ENCODE measurements at regions not wholly inside any gene's neighbourhood (a gene's known extent, or its start where the extent isn't known, plus 50 kb on each side); places are given as distances from the start of the nearest gene placed in this dataset.

DNA sequence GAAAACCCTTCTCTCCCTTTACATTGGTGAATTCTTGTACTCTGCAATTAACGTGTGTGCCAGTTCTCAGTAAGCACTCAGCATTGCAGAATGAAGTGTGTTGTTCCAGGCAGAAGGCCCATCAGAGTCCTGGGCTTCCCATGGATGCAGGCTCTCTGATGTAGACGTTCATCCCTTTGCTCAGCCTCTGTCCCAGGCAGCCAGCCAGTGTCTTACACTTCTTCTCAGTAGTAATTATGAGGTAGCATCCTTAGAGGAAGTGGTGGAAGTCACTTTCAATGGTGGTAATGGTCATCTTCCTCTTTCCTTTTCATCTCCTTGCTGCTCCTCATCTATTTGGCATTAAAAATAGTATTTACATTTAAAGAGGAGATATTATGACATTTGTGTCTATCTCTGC lies 66.7 kb upstream of the FYN start:
- DNase-seq (ENCODE audit: extremely low read depth, low read depth) = no peak
- TF ChIP-seq, protein P1, sequence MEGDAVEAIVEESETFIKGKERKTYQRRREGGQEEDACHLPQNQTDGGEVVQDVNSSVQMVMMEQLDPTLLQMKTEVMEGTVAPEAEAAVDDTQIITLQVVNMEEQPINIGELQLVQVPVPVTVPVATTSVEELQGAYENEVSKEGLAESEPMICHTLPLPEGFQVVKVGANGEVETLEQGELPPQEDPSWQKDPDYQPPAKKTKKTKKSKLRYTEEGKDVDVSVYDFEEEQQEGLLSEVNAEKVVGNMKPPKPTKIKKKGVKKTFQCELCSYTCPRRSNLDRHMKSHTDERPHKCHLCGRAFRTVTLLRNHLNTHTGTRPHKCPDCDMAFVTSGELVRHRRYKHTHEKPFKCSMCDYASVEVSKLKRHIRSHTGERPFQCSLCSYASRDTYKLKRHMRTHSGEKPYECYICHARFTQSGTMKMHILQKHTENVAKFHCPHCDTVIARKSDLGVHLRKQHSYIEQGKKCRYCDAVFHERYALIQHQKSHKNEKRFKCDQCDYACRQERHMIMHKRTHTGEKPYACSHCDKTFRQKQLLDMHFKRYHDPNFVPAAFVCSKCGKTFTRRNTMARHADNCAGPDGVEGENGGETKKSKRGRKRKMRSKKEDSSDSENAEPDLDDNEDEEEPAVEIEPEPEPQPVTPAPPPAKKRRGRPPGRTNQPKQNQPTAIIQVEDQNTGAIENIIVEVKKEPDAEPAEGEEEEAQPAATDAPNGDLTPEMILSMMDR (IDR thresholded peaks at IDR 0.05; ENCODE audit: low read depth, low read length, missing control alignments) = no peak
- H3K4me3 ChIP-seq (replicated peaks; ENCODE audit: low read depth, low read length) = no peak overlapping the region

DNA sequence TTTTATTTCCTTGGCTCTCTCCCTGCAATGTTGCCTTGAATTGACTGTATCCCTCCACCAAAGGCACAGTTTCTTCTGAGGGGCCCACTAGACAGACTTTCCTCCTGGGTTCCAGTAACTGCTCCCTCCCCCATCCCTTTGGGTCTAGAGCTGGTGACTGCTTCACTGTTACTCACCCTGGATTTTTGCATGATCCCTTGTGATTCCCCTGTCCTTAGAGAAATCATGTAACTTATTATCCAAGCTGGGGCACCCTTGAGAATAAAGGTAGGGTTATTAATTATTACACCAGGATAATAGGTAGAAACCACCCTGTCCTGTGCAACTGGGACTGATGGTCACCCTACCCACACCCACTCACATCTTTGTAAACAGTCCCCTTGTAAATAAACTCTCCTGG lies 67.5 kb upstream of the FYN start:
- no peak overlapping the region for H3K4me3 ChIP-seq (replicated peaks; ENCODE audit: low read depth, low read length)
- TF ChIP-seq, protein P1 (IDR thresholded peaks at IDR 0.05; ENCODE audit: low read depth, low read length, missing control alignments) = no peak
- DNase-seq (ENCODE audit: extremely low read depth, low read depth) = no peak

DNA sequence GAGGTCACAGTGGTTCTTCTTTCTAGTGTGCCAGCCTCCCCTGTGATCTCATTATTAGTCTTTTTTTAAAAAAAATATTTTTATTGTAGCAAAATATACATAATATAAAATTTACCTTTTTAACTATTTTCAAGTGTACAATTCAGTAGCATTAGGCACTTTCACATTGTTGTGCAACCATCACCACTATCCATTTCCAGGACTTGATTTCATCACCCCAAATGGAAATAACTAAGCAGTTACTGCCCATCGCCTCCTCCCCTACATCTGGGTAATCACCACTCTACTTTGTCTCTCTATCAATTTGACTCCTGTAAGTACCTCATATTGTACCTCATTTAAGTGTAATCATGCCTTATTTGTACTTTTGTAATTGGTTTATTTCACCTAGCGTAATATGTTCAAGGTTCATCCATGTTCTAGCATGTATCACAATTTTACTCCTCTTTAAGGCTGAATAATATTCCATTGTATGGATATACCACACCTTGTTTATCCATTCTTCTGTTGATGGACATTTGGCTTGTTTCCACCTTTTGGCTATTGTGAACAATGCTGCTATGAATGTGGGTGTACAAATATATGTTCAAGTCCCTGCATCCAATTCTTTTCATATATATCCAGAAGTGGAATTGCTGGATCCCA lies 68.6 kb upstream of the FYN start:
- TF ChIP-seq, protein P1 (IDR thresholded peaks at IDR 0.05; ENCODE audit: low read depth, low read length, missing control alignments) = no peak
- no peak for DNase-seq (ENCODE audit: extremely low read depth, low read depth)
- H3K4me3 ChIP-seq (replicated peaks; ENCODE audit: low read depth, low read length) = no peak overlapping the region

DNA sequence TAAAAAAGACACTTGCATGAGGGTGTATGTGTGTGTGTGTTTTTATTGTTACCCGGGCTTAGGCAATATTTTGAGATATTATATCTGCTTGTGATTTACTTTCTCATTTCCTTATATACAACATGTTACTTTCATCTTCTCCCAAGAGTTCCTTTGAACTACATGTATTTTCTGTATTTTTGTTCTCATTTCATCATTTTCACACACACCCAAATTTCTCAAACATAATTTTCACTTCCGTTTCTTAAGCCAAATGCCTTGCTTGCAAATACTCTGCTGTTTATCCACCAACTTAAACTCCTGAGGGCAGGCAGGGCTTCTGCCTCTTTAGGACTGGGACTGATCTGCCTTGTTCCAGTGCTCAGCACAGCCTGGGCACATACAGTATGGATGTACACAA lies 69.3 kb upstream of the FYN start:
- TF ChIP-seq, protein P1 (IDR thresholded peaks at IDR 0.05; ENCODE audit: low read depth, low read length, missing control alignments) = no peak
- DNase-seq (ENCODE audit: extremely low read depth, low read depth) = no peak
- no peak overlapping the region for H3K4me3 ChIP-seq (replicated peaks; ENCODE audit: low read depth, low read length)

DNA sequence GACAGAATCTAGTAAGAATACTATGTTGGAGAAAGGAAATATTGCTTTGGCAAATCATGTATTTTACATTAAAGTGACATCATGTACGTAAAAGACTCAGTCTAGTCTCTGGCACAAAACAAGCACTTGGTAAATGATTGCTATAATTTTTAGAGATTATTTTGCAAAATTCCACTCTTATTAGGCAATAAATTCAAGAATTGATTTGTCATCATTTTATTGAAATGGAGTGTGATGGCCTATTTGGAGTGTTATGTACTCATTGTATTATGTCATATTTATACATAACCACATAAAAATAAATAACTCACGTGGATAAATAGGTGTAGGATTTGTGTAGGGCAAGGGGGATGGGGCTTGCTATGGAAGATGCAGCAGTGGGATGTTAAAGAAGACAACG lies 70.0 kb upstream of the FYN start:
- no peak for DNase-seq (ENCODE audit: extremely low read depth, low read depth)
- H3K4me3 ChIP-seq (replicated peaks; ENCODE audit: low read depth, low read length) = no peak overlapping the region
- TF ChIP-seq, protein P1 (IDR thresholded peaks at IDR 0.05; ENCODE audit: low read depth, low read length, missing control alignments) = no peak

DNA sequence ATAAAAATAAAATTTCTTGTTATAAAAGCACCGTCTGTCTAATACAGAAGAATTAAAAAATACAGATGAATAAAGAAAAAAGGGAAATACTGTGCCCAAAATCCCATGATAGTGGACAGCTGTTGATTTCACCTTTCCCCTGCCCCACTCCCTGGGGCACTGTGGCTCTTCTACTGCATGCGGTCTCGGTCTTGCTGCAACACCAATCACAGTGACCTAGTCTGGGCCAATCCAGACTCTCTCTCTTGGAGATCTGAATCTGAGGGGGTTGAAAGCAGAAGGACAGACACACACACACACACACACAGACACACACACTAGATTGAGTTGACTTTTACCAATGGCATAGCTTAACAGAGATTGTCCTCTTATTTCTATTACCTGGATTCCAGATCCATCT lies 70.5 kb upstream of the FYN start:
- DNase-seq (ENCODE audit: extremely low read depth, low read depth) = no peak
- TF ChIP-seq, protein P1 (IDR thresholded peaks at IDR 0.05; ENCODE audit: low read depth, low read length, missing control alignments) = no peak

DNA sequence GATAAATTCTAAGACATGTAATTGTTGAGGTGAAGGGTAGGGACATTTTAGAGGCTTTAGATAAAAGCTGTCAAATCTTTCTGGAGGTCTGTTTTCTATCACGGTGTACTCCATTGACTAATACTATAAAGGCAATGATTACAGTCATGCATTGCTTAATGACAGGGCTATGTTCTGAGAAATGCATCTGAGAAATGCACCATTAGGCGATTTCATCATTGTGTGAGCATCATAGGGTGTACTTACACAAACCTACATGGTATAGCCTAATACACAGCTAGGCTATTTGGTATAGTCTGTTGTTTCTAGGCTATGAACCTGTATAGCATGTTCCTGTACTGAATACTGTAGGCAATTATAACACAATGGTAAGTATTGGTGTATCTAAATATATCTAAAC lies 71.3 kb upstream of the FYN start:
- TF ChIP-seq, protein P1 (IDR thresholded peaks at IDR 0.05; ENCODE audit: low read depth, low read length, missing control alignments) = no peak
- no peak for DNase-seq (ENCODE audit: extremely low read depth, low read depth)

More for the DNA sequence above, 70.5 kb upstream of the FYN start:
- no peak overlapping the region for H3K4me3 ChIP-seq (replicated peaks; ENCODE audit: low read depth, low read length)

More for the DNA sequence above, 71.3 kb upstream of the FYN start:
- H3K4me3 ChIP-seq (replicated peaks; ENCODE audit: low read depth, low read length) = no peak overlapping the region
